ENCODE measurements at regions not wholly inside any gene's neighbourhood (a gene's known extent, or its start where the extent isn't known, plus 50 kb on each side); places are given as distances from the start of the nearest gene placed in this dataset.

DNA sequence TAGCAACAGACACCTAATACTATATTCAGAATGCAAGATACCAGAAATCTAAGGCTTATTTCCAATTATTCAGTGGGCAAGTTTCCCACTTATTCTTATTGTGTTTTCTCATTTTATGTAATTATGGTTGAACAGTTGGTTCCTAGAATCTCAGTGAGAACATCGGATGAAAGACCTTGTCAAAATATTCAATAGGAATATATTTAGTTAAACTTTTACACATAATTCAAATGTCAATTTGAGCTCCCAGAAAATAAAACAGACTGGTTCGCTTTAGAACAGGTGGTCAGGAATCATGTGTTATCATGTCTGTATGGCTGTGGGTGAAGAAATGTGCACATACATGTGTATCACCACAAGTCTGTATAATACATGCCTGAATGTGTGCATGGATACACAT, 447.8 kb downstream of the MED10 start:
- no peak overlapping the region for H3K27ac ChIP-seq (ENCODE audit: low read depth, low read length)
- H3K4me3 ChIP-seq (ENCODE audit: low read length): no peak overlapping the region
- H3K27me3 ChIP-seq (ENCODE audit: insufficient read depth, low read length): no peaks in the 10 kb centered on the region
- H3K36me3 ChIP-seq (ENCODE audit: insufficient read depth, low read length): no peaks in the 10 kb centered on the region
- 88% methylated on average over 1 of the region's 2 CpGs for WGBS
- H3K4me1 ChIP-seq (ENCODE audit: insufficient read depth, low read length): no peaks in the 10 kb centered on the region
- no peaks in the 10 kb centered on the region for H3K9me3 ChIP-seq (ENCODE audit: insufficient read depth, low read depth, low read length)
- no peak overlapping the region for H3K9ac ChIP-seq (ENCODE audit: low read depth, low read length)

DNA sequence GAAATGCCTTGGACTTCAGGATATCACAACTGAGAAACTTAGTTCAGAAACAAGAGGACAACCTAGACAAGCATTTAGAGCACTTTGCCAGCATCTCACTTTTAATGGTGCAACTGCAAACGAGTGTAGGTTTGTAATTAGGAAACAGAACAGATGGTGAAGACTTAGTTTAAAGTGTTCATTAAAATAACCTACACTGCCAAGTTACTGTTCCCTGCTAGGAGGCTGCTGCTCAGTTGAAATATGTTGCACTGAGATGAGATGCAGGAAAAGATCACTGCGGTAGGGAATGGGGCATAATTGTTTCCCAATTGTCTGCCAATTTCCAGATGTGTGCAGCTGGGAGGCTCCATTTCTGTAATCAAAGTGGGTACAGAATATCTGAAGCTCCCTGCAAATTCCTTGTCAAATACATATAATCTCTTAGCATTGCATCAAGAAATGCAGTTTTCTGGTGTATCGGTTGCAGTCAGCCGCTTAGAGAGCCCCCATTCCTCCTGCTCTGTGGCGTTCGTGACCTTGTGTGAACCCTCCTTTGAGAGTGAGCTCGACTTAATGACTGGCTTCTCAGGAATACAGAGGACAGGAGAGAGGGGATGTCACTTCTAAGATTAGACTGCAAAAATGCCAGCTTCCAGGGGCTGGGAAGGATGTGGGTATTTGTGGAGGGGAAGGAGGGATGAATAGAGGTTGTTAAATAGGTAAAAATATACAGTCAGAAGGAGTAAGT, 448.9 kb downstream of the MED10 start:
- H3K4me3 ChIP-seq (ENCODE audit: low read length): no peak overlapping the region
- no peaks in the 10 kb centered on the region for H3K4me1 ChIP-seq (ENCODE audit: insufficient read depth, low read length)
- WGBS: 92% methylated on average over 7 of the region's 7 CpGs

DNA sequence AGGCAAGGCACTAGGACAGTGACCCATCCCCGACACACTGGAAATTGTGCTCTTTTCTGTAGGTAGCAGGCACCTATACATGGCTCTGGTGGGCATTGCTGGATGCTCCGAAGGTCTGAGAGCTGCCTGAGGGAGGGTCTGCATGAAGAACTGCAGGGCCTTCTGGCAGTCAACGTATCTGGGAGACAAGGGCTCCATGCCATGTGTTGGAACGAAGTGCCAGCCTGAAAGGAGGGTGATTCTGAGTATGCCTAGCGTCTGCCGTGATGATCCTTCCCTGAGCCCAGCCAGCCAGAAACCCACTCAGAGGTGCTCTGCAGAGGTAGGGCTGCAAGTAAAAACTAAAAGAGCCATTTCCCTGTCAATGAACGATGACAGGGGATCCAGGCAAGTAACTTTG, 453.2 kb downstream of the MED10 start:
- H3K9ac ChIP-seq (ENCODE audit: low read depth, low read length): no peak overlapping the region
- WGBS: 95% methylated on average over 7 of the region's 7 CpGs
- H3K9me3 ChIP-seq (ENCODE audit: insufficient read depth, low read depth, low read length): no peaks in the 10 kb centered on the region
- H3K27ac ChIP-seq (ENCODE audit: low read depth, low read length): no peak overlapping the region
- H3K27me3 ChIP-seq (ENCODE audit: insufficient read depth, low read length): no peaks in the 10 kb centered on the region
- no peak overlapping the region for H3K4me3 ChIP-seq (ENCODE audit: low read length)
- H3K4me1 ChIP-seq (ENCODE audit: insufficient read depth, low read length): no peaks in the 10 kb centered on the region
- no peaks in the 10 kb centered on the region for H3K36me3 ChIP-seq (ENCODE audit: insufficient read depth, low read length)

More for the DNA sequence above, 448.9 kb downstream of the MED10 start:
- Histone ChIP-seq H3K27ac (ENCODE audit: low read depth, low read length) (no peak overlapping the region), H3K9ac (ENCODE audit: low read depth, low read length) (no peak overlapping the region), H3K36me3 (ENCODE audit: insufficient read depth, low read length) (no peaks in the 10 kb centered on the region), H3K9me3 (ENCODE audit: insufficient read depth, low read depth, low read length) (no peaks in the 10 kb centered on the region), H3K27me3 (ENCODE audit: insufficient read depth, low read length) (no peaks in the 10 kb centered on the region)

DNA sequence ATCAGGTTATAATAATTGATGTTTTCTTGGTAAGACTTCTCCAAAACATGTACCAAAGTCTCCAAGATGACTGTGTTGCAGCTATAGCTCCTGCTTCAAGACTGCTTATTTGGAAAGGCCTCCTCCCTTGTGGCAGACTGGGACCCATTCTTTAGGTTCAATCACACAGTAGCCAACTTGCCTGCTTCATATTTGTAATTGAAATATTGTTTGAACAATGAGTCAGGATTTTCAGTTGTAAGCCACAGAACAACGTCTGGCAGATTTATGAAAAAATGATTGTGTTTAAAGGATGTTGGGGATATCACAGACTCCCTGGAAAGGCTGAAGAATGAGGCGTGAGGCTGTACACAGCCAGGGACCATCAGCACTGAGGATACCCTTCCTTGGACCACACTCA, 458.9 kb downstream of the MED10 start:
- H3K27ac ChIP-seq (ENCODE audit: low read depth, low read length): no peak overlapping the region
- 91% methylated on average over 2 of the region's 2 CpGs for WGBS

DNA sequence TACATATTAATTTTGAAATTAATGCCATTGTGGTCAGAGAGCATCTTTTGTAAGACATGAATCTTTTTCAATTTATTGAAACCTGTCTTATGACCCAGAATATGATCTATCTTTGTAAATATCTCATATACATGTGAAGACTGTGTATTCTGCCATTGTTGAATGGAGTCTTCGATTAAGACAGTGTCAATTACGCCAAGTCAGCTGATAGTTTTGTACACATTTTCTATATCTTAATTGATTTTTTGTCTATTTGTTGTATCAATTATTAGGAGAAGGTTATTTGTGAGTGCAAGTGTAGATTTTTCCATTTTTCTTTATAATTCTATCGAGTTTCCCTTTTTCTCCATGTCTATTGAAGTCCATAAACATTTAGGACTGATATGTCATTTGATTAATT, 471.6 kb downstream of the MED10 start:
- Histone ChIP-seq H3K4me3 (ENCODE audit: low read length) (no peak overlapping the region), H3K36me3 (ENCODE audit: insufficient read depth, low read length) (no peaks in the 10 kb centered on the region), H3K4me1 (ENCODE audit: insufficient read depth, low read length) (peaks cover 8% of the 10 kb centered on the region; the same call in 1 of the 2 replicates), H3K9me3 (ENCODE audit: insufficient read depth, low read depth, low read length) (no peaks in the 10 kb centered on the region), H3K27me3 (ENCODE audit: insufficient read depth, low read length) (no peaks in the 10 kb centered on the region), H3K27ac (ENCODE audit: low read depth, low read length) (no peak overlapping the region), H3K9ac (ENCODE audit: low read depth, low read length) (no peak overlapping the region)
- no CpG with 5 or more reads among the region's 3 CpGs for WGBS

More for the DNA sequence above, 458.9 kb downstream of the MED10 start:
- no peaks in the 10 kb centered on the region for H3K4me1 ChIP-seq (ENCODE audit: insufficient read depth, low read length)
- H3K4me3 ChIP-seq (ENCODE audit: low read length): no peak overlapping the region
- no peaks in the 10 kb centered on the region for H3K27me3 ChIP-seq (ENCODE audit: insufficient read depth, low read length)
- no peak overlapping the region for H3K9ac ChIP-seq (ENCODE audit: low read depth, low read length)
- H3K36me3 ChIP-seq (ENCODE audit: insufficient read depth, low read length): no peaks in the 10 kb centered on the region
- H3K9me3 ChIP-seq (ENCODE audit: insufficient read depth, low read depth, low read length): no peaks in the 10 kb centered on the region

DNA sequence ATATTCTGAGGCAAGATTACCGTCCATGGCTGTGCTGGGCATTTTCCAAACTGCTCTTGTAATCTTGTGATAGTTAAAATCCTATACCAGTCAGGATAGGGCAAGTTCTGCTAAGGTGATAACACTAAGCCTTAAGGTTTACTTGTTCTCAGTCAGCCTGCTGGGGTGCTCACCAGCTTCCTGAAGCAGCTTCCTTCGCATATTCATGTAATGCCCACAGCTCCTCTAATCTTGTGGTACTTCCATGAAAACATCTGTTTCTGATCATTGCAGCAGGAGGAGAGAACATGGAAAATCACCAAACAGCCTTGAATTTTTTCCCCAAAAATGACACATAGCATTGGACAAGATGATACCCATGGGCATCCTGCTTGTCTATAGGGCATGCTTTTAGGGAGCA, 473.2 kb downstream of the MED10 start:
- Histone ChIP-seq H3K9me3 (ENCODE audit: insufficient read depth, low read depth, low read length) (no peaks in the 10 kb centered on the region), H3K27me3 (ENCODE audit: insufficient read depth, low read length) (no peaks in the 10 kb centered on the region), H3K36me3 (ENCODE audit: insufficient read depth, low read length) (no peaks in the 10 kb centered on the region), H3K9ac (ENCODE audit: low read depth, low read length) (no peak overlapping the region), H3K4me3 (ENCODE audit: low read length) (no peak overlapping the region), H3K27ac (ENCODE audit: low read depth, low read length) (no peak overlapping the region), H3K4me1 (ENCODE audit: insufficient read depth, low read length) (peaks cover 8% of the 10 kb centered on the region; the same call in 1 of the 2 replicates)
- 91% methylated on average over 2 of the region's 2 CpGs for WGBS

DNA sequence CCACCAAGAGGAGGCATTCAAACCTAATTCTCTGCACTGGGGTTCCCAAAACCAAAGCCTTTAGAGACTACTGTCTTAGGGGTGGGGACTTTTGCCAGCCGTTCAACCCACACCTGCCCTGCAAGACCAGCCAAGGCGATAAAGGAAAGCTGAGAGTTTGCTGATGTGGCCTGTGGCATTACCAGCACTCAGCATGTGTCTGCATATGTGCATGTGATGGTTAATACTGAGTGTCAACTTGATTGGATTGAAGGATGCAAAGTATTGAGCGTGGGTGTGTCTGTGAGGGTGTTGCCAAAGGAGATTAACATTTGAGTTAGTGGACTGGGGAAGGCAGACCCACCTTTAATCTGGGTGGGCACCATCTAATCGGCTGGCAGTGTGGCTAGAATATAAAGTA, 474.2 kb downstream of the MED10 start:
- H3K9me3 ChIP-seq (ENCODE audit: insufficient read depth, low read depth, low read length): no peaks in the 10 kb centered on the region

DNA sequence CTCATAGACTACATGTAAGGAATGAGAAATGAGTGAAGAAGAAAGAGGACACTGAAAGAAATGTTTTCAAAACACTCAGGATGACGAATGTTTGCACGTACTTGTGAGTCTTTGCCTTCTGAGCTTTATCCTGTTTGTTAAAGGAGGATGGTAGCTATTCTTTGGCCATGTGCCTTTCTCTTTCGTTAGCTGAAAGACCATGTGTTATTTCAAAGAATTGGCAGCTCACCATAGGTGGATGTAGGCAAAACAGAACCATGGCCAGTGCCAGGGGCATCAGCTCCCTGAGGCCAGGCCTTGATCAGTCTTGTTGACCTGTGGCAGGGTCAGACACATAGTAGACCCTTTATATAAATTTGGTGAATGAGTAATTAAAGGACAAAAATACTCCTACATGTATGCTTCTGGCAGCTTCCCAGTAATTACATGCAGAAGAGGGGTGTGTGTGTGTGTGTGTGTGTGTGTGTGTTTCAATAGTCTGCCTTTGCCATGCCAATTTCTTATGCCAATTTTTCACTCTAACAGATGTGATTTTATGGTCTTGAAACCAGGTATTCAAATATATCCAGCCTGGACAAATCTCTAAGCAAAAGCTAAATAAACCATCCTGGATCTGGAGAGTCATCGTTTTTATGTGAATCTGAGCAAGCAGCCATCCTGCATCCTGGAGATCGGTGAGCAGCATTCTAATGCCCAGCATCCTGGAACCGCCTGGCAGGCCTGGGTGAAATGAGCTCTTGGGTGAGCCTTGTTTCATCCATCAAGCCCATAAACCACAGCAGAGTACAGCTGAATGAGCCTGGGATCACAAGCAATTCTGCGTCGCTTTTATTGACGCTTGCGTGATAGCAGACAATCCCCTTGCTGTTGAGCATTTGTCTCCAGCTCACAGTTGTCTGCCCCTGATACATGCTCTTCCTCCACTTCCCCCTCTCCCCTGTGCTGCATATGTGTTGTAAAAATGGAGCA, 475.4 kb downstream of the MED10 start:
- Histone ChIP-seq H3K36me3 (ENCODE audit: insufficient read depth, low read length) (no peaks in the 10 kb centered on the region), H3K27ac (ENCODE audit: low read depth, low read length) (no peak overlapping the region), H3K9me3 (ENCODE audit: insufficient read depth, low read depth, low read length) (no peaks in the 10 kb centered on the region), H3K9ac (ENCODE audit: low read depth, low read length) (no peak overlapping the region), H3K4me1 (ENCODE audit: insufficient read depth, low read length) (peaks cover 8% of the 10 kb centered on the region; the same call in 1 of the 2 replicates), H3K4me3 (ENCODE audit: low read length) (no peak overlapping the region), H3K27me3 (ENCODE audit: insufficient read depth, low read length) (no peaks in the 10 kb centered on the region)
- 94% methylated on average over 10 of the region's 10 CpGs for WGBS

More for the DNA sequence above, 474.2 kb downstream of the MED10 start:
- no peak overlapping the region for H3K4me3 ChIP-seq (ENCODE audit: low read length)
- 90% methylated on average over 4 of the region's 4 CpGs for WGBS
- no peak overlapping the region for H3K9ac ChIP-seq (ENCODE audit: low read depth, low read length)
- H3K27me3 ChIP-seq (ENCODE audit: insufficient read depth, low read length): no peaks in the 10 kb centered on the region
- H3K4me1 ChIP-seq (ENCODE audit: insufficient read depth, low read length): peaks cover 8% of the 10 kb centered on the region; the same call in 1 of the 2 replicates
- H3K36me3 ChIP-seq (ENCODE audit: insufficient read depth, low read length): no peaks in the 10 kb centered on the region
- no peak overlapping the region for H3K27ac ChIP-seq (ENCODE audit: low read depth, low read length)

DNA sequence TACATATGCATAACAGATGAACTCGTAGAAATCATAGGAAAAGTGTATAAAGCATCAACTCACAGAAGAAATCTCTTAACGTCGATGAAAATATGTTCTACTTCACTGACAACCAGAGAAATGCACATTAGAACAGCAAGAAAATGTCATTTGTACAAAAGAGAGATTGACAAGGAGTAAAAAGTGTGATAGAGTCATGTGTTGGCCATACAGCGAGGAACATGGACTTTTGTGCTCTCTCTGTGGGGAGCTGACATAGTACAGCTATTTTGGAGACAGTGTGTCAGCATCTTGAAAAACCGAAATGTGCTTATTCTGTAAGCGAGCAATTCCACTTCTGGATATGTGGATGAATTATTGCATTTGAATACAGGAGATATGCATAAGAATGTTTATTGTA, 477.9 kb downstream of the ICE1 start:
- WGBS: 96% methylated on average over 6 of the region's 6 CpGs
- Histone ChIP-seq H3K9ac (ENCODE audit: low read depth, low read length) (no peak overlapping the region), H3K27ac (ENCODE audit: low read depth, low read length) (no peak overlapping the region)

DNA sequence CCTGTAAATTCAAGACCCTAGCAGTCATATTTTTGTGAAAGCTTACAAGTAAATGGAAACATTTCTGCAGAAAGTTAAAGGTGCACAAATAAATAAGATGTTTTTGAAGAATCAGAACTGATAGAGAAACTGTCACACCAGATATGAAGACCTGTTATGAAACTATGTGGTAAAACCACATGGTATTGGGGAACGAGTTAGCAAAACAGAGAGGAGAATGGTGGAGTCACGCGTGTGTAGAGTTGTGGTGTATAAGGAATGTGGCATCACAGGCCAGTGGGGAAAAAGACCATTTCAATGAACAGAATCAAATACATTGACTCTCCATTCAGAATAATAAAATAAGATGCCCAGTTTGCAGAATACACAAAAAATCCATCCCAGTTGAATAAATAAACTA, 477.2 kb downstream of the ICE1 start:
- Histone ChIP-seq H3K27ac (ENCODE audit: low read depth, low read length) (no peak overlapping the region), H3K9ac (ENCODE audit: low read depth, low read length) (no peak overlapping the region)
- WGBS: 100% methylated on average over 3 of the region's 3 CpGs

More for the DNA sequence above, 477.9 kb downstream of the ICE1 start:
- no peak overlapping the region for H3K4me3 ChIP-seq (ENCODE audit: low read length)
- no peaks in the 10 kb centered on the region for H3K9me3 ChIP-seq (ENCODE audit: insufficient read depth, low read depth, low read length)
- no peaks in the 10 kb centered on the region; the same call in 1 of the 2 replicates for H3K4me1 ChIP-seq (ENCODE audit: insufficient read depth, low read length)
- H3K27me3 ChIP-seq (ENCODE audit: insufficient read depth, low read length): no peaks in the 10 kb centered on the region
- no peaks in the 10 kb centered on the region for H3K36me3 ChIP-seq (ENCODE audit: insufficient read depth, low read length)

DNA sequence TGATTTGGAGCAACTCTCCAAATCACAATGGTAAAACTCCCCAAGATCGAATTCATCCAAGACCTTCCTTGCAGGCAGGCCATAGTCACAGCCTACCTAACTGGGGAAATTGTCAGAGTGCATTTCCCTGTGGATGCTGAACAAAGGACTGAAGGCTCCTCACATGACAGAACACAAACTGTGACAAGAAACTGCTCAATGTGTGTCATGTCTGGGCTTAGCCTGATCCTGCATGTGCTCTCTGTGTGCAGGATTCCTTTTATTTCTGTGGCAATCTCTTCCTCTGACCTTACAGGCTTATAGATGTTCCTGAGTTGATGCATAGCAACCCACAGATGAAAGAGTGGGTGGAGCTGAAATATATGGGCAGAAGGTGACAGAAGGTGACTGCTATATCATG, 465.8 kb downstream of the ICE1 start:
- no peak overlapping the region for H3K27ac ChIP-seq (ENCODE audit: low read depth, low read length)
- no peak overlapping the region for H3K4me3 ChIP-seq (ENCODE audit: low read length)
- H3K4me1 ChIP-seq (ENCODE audit: insufficient read depth, low read length): no peaks in the 10 kb centered on the region
- peaks cover 10% of the 10 kb centered on the region for H3K27me3 ChIP-seq (ENCODE audit: insufficient read depth, low read length)
- no peaks in the 10 kb centered on the region for H3K9me3 ChIP-seq (ENCODE audit: insufficient read depth, low read depth, low read length)
- 100% methylated on average over 1 of the region's 1 CpG for WGBS
- no peak overlapping the region for H3K9ac ChIP-seq (ENCODE audit: low read depth, low read length)
- no peaks in the 10 kb centered on the region for H3K36me3 ChIP-seq (ENCODE audit: insufficient read depth, low read length)

More for the DNA sequence above, 477.2 kb downstream of the ICE1 start:
- Histone ChIP-seq H3K4me3 (ENCODE audit: low read length) (no peak overlapping the region), H3K27me3 (ENCODE audit: insufficient read depth, low read length) (no peaks in the 10 kb centered on the region), H3K9me3 (ENCODE audit: insufficient read depth, low read depth, low read length) (no peaks in the 10 kb centered on the region), H3K36me3 (ENCODE audit: insufficient read depth, low read length) (no peaks in the 10 kb centered on the region), H3K4me1 (ENCODE audit: insufficient read depth, low read length) (no peaks in the 10 kb centered on the region)

All from HUES64 (cell line).